ENCODE measurements at regions not wholly inside any gene's neighbourhood (a gene's known extent, or its start where the extent isn't known, plus 50 kb on each side); places are given as distances from the start of the nearest gene placed in this dataset.
A peak's percentile ranks its signal among the peaks of the same experiment; 100 is the strongest.

GRCh38 chr2:41853427-41854191 lies 194.2 kb upstream of the PKDCC start:
- peak; percentile 35 for DNase-seq (ENCODE audit: low spot score)

- no peak for DNase-seq (ENCODE audit: low spot score)
Observed at GRCh38 chr2:41854227-41854626, 193.6 kb upstream of the PKDCC start.

- DNase-seq (ENCODE audit: low spot score) = no peak
Observed at GRCh38 chr2:41856946-41857345, 190.9 kb upstream of the PKDCC start.

GRCh38 chr2:41859615-41860514 lies 188.0 kb upstream of the PKDCC start:
- no peak for DNase-seq (ENCODE audit: low spot score)

GRCh38 chr2:41863062-41863461 lies 184.8 kb upstream of the PKDCC start:
- DNase-seq (ENCODE audit: low spot score) = no peak

- no peak for DNase-seq (ENCODE audit: low spot score)
Observed at GRCh38 chr2:41865263-41865662, 182.6 kb upstream of the PKDCC start.

- no peak for DNase-seq (ENCODE audit: low spot score)
Observed at GRCh38 chr2:41867553-41867952, 180.3 kb upstream of the PKDCC start.

- DNase-seq (ENCODE audit: low spot score) = peak; percentile 72
Observed at GRCh38 chr2:41869542-41870264, 178.1 kb upstream of the PKDCC start.

GRCh38 chr2:41870265-41870585 lies 177.6 kb upstream of the PKDCC start:
- DNase-seq (ENCODE audit: low spot score) = no peak

GRCh38 chr2:41871080-41871479 lies 176.7 kb upstream of the PKDCC start:
- no peak for DNase-seq (ENCODE audit: low spot score)

- DNase-seq (ENCODE audit: low spot score) = no peak
Observed at GRCh38 chr2:41872646-41873045, 175.2 kb upstream of the PKDCC start.

- no peak for DNase-seq (ENCODE audit: low spot score)
Observed at GRCh38 chr2:41873102-41874031, 174.5 kb upstream of the PKDCC start.

GRCh38 chr2:41877114-41877678 lies 170.6 kb upstream of the PKDCC start:
- no peak for DNase-seq (ENCODE audit: low spot score)

- DNase-seq (ENCODE audit: low spot score) = no peak
Observed at GRCh38 chr2:41878056-41878455, 169.8 kb upstream of the PKDCC start.

GRCh38 chr2:41878716-41879234 lies 169.0 kb upstream of the PKDCC start:
- DNase-seq (ENCODE audit: low spot score) = no peak

GRCh38 chr2:41879235-41879916 lies 168.4 kb upstream of the PKDCC start:
- no peak for DNase-seq (ENCODE audit: low spot score)

- DNase-seq (ENCODE audit: low spot score) = no peak
Observed at GRCh38 chr2:41880561-41881243, 167.1 kb upstream of the PKDCC start.

- no peak for DNase-seq (ENCODE audit: low spot score)
Observed at GRCh38 chr2:41881249-41881648, 166.6 kb upstream of the PKDCC start.

- no peak for DNase-seq (ENCODE audit: low spot score)
Observed at GRCh38 chr2:41884718-41885117, 163.1 kb upstream of the PKDCC start.

- DNase-seq (ENCODE audit: low spot score) = no peak
Observed at GRCh38 chr2:41886145-41886664, 161.6 kb upstream of the PKDCC start.

Measured in hepatic stellate cell (primary cell).